ENCODE measurements at regions not wholly inside any gene's neighbourhood (a gene's known extent, or its start where the extent isn't known, plus 50 kb on each side); places are given as distances from the start of the nearest gene placed in this dataset.

DNA sequence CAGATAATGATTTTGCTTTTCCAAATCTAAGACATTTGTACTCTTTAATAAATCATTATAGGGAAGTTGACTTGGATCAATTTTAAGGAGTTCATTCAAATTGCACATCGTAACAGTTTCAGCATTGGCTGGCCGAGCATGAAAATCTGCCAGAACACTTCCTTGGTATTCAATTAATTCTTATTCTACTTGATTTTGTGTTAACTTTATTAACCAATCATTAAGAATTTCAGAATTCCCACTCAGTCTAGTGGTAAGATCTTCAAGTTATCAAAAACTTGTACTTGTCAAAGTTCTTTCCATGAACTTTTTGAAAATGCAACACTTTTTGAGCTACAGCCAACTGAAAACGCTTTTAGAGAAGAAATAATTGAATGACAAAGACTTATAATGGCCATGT is 565.8 kb downstream of the TLE1 start:
- TF ChIP-seq, protein P1, sequence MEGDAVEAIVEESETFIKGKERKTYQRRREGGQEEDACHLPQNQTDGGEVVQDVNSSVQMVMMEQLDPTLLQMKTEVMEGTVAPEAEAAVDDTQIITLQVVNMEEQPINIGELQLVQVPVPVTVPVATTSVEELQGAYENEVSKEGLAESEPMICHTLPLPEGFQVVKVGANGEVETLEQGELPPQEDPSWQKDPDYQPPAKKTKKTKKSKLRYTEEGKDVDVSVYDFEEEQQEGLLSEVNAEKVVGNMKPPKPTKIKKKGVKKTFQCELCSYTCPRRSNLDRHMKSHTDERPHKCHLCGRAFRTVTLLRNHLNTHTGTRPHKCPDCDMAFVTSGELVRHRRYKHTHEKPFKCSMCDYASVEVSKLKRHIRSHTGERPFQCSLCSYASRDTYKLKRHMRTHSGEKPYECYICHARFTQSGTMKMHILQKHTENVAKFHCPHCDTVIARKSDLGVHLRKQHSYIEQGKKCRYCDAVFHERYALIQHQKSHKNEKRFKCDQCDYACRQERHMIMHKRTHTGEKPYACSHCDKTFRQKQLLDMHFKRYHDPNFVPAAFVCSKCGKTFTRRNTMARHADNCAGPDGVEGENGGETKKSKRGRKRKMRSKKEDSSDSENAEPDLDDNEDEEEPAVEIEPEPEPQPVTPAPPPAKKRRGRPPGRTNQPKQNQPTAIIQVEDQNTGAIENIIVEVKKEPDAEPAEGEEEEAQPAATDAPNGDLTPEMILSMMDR (IDR thresholded peaks at IDR 0.05) = no peak
- TF ChIP-seq POLR2A (IDR thresholded peaks at IDR 0.05) = no peak
